ENCODE measurements at regions not wholly inside any gene's neighbourhood (a gene's known extent, or its start where the extent isn't known, plus 50 kb on each side); places are given as distances from the start of the nearest gene placed in this dataset.
"Not testable (repeated sequence)": the region's sequence is repeated elsewhere in the genome, so short reads cannot be mapped to it uniquely, and the experiment has no call there.

- no peak for DNase-seq (ENCODE audit: low read depth, low spot score)
- no peak overlapping the region for H3K4me3 ChIP-seq (ENCODE audit: low read length)
Measured at GRCh38 chr20:4332121-4332860, 83.2 kb upstream of the ADRA1D start.

GRCh38 chr20:4330011-4330410, 80.9 kb upstream of the ADRA1D start:
- H3K4me3 ChIP-seq (ENCODE audit: low read length), result no peak overlapping the region
- DNase-seq (ENCODE audit: low read depth, low spot score), result no peak

- DNase-seq (ENCODE audit: low read depth, low spot score), result peak; percentile 36
Measured at GRCh38 chr20:4329232-4329631, 80.1 kb upstream of the ADRA1D start.

GRCh38 chr20:4328541-4328940, 79.5 kb upstream of the ADRA1D start:
- no peak for DNase-seq (ENCODE audit: low read depth, low spot score)
- H3K4me3 ChIP-seq (ENCODE audit: low read length), result no peak overlapping the region

More at GRCh38 chr20:4329232-4329631, 80.1 kb upstream of the ADRA1D start:
- H3K4me3 ChIP-seq (ENCODE audit: low read length), result no peak overlapping the region

DNA sequence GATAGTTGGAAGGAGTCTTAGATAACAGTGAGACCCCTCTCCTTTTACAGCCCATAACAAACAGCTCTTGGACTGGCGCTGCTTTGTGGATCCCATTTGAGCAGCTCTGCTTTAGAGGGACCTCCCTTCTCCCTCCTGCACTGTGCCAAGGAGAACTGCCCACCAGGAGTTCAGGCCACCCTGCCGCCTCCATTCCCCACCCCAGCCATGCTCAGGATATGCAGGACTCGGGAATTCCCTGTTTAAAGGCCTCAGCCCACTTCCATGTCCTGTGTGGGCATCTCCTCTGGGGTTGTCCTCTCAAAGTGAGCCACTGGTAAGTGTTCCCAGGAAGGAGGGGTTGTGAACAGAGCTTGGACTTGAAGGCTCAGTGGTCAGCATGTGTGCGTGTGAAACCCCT, 78.9 kb upstream of the ADRA1D start:
- DNase-seq (ENCODE audit: low read depth, low spot score), result no peak
- H3K4me3 ChIP-seq (ENCODE audit: low read length), result no peak overlapping the region

- DNase-seq (ENCODE audit: low read depth, low spot score), result peak; percentile 4
- H3K4me3 ChIP-seq (ENCODE audit: low read length), result no peak overlapping the region
Measured at GRCh38 chr20:4326195-4327065, 77.3 kb upstream of the ADRA1D start.

GRCh38 chr20:4325548-4326187, 76.6 kb upstream of the ADRA1D start:
- no peak overlapping the region for H3K4me3 ChIP-seq (ENCODE audit: low read length)
- no peak for DNase-seq (ENCODE audit: low read depth, low spot score)

DNA sequence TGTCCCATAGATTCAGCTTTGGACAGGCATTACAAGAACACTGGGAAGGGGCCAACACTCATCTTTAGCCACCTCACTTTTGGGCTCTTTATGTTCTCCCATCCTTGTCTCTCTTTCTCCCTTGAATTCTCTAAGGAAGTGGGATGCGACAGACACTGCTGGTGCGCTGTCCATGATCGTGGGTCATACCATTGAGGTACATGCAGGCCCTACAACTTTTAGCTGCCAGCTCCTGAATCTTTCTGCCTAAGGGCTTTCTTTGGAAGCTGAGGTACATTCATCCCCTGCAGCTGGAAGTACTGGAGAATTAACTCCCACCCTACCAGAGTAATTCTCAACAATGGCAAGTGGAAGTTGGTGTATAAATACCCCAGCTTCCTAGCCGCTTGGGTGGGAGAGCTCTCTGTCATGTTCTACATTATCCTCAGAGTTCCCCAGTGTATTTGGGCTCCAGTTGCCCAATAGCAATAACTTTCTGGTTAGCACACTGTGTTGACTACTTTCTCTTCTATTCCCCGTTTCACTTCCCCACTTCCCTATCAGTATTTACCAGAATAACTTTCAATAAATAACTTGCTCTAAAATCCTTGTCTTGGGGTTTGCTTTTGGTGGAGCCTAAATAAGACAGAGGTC, 75.6 kb upstream of the ADRA1D start:
- no peak overlapping the region for H3K4me3 ChIP-seq (ENCODE audit: low read length)
- DNase-seq (ENCODE audit: low read depth, low spot score), result no peak

GRCh38 chr20:4322499-4322898, 73.4 kb upstream of the ADRA1D start:
- H3K4me3 ChIP-seq (ENCODE audit: low read length), result no peak overlapping the region
- DNase-seq (ENCODE audit: low read depth, low spot score), result no peak

DNA sequence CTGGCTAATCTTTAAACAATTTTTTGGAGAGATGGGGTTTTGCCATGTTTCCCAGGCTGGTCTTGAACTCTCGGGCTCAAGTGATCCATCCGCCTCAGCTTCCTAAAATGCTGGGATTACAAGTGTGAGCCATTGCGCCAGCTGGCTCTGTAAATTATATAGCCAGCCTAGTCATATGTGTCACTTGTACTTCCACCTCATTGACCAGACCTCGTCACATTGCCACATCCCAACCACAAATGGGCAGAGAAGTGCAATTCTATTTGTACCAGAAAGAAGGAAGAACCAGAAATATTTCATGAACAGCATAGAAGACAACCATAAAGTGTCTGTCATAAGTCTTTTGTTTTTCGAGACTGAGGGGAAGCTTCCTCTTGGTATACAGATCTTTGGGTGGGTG, 71.2 kb upstream of the ADRA1D start:
- DNase-seq (ENCODE audit: low read depth, low spot score), result no peak
- H3K4me3 ChIP-seq (ENCODE audit: low read length), result no peak overlapping the region

DNA sequence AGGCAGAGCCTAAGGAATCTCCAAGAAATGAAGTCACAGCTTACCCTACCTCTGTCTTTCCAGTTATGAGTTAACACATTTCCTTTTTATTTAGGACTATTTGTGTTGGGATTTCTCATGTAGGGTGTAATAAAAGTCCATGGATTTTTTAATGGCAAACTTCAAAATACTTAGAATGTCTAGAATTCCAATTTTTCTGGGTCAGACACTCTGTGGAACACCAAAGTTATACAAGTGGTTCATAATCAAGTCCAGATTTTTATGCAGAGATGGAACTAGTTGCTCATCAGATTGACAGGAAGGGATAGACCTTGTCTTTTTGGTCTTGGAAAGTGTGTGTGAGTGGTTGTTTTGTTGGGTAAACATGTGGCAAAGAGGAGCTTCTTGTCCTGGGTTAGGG, 69.8 kb upstream of the ADRA1D start:
- no peak for DNase-seq (ENCODE audit: low read depth, low spot score)
- H3K4me3 ChIP-seq (ENCODE audit: low read length), result no peak overlapping the region

DNA sequence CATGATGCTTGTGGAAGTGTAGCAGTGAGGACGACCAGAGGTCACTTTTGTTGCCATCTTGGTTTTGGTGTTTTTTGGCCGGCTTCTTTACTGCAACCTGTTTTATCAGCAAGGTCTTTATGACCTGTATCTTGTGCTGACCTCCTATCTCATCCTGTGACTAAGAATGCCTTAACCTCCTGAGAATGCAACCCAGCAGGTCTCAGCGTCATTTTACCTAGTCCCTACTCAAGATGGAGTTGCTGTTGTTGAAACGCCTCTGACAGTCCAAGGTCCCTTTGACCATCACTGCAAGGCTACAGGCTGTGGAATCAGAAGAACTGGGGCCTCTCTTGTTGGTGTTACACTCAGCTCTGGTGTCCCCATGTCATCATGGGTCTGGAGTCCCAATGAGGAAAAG, 61.5 kb upstream of the ADRA1D start:
- not testable (repeated sequence) for H3K4me3 ChIP-seq (ENCODE audit: low read length); DNase-seq (ENCODE audit: low read depth, low spot score)

- no peak overlapping the region for H3K4me3 ChIP-seq (ENCODE audit: low read length)
- no peak for DNase-seq (ENCODE audit: low read depth, low spot score)
Measured at GRCh38 chr20:4306206-4306605, 57.1 kb upstream of the ADRA1D start.

- H3K4me3 ChIP-seq (ENCODE audit: low read length), result no peak overlapping the region
- DNase-seq (ENCODE audit: low read depth, low spot score), result no peak
Measured at GRCh38 chr20:4305091-4305490, 56.0 kb upstream of the ADRA1D start.

DNA sequence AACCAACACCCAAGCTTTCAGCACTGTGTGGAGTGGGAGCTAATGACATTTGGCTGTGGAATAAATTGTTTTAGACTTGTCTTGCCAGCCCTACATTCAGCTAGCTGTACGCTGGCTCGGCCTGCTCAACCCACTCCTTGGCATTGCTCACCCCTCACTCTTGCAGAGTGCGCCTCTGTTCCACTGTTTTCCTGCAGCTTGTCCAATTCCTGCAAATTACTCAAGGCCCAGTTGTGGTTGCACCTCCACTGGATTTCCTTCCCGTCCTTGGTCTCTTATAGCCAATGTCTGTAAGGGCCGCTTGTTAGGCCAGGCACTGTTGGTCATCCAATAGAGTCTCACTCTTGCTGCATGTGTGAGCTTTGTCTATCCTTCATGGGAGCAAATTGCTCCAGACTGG, 55.5 kb upstream of the ADRA1D start:
- H3K4me3 ChIP-seq (ENCODE audit: low read length), result no peak overlapping the region
- no peak for DNase-seq (ENCODE audit: low read depth, low spot score)

DNA sequence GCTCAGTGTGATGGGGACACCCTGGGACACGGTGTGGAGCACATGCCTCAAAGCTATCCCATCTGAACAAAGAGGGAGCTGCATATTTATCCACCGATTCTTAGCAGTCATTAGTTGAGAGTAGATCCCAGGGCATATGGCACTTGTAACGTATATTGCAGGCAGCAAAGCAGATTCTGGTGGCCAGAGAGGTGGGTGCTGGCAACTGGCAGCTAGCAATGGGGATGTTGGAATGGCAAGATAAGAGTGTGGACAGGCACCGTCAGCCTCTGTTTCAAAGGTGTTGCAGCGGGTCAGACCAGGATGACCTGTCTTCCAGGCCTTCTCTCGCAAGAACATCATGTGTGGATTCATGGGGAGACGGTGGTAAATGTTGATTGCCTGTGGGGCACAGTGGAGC, 54.0 kb upstream of the ADRA1D start:
- DNase-seq (ENCODE audit: low read depth, low spot score), result no peak
- no peak overlapping the region for H3K4me3 ChIP-seq (ENCODE audit: low read length)

DNA sequence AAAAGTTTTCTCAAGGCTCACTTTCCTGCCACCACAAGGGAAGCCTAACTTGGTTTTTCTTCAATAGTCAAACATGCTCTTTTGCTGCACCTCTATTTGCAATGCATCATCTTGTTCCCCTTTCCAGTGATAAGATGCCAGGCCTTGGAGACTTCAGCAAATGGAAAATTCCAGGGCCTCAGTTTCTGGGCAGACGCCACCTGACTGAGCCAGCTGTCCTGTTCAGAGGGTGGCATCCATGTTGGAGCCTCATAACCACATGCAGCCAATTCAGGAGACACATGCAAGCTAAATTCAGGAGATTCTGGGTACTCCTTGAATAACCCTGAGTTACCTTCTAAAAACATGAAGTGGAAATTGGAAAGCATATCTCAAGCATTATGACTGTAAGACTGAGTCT, 51.8 kb upstream of the ADRA1D start:
- H3K4me3 ChIP-seq (ENCODE audit: low read length), result no peak overlapping the region
- no peak for DNase-seq (ENCODE audit: low read depth, low spot score)

GRCh38 chr20:4300401-4300800, 51.3 kb upstream of the ADRA1D start:
- no peak for DNase-seq (ENCODE audit: low read depth, low spot score)
- no peak overlapping the region for H3K4me3 ChIP-seq (ENCODE audit: low read length)

GRCh38 chr20:4299773-4300172, 50.7 kb upstream of the ADRA1D start:
- no peak overlapping the region for H3K4me3 ChIP-seq (ENCODE audit: low read length)
- no peak for DNase-seq (ENCODE audit: low read depth, low spot score)

- H3K4me3 ChIP-seq (ENCODE audit: low read length), result no peak overlapping the region
- no peak for DNase-seq (ENCODE audit: low read depth, low spot score)
Measured at GRCh38 chr20:4299216-4299615, 50.1 kb upstream of the ADRA1D start.

All from Jurkat, Clone E6-1 (cell line).